Ovary (tissue), 7 donors: ENCODE measurements at regions not wholly inside any gene's neighbourhood (a gene's known extent, or its start where the extent isn't known, plus 50 kb on each side); places are given as distances from the start of the nearest gene placed in this dataset.
A peak's percentile ranks its signal among the peaks of the same experiment; 100 is the strongest.

ENCODE experiments used
- DNase-seq, 5 donors: peaks; one replicate each; pipeline ENCODE4 v3.0.0-alpha.2; 2019 to 2020
- H3K27ac ChIP-seq, 2 donors: fragments of 200-600 bp; one replicate each; pipeline versions ENCODE4 v1.5.1 to v1.8.0; 2019 to 2022
- H3K27me3 ChIP-seq: fragments of 200-600 bp; one replicate; pipeline ENCODE4 v1.8.0; 2022
- H3K36me3 ChIP-seq: fragments of 200-600 bp; sonication (generic); one replicate; pipeline ENCODE4 v1.5.1; 2019
- H3K4me1 ChIP-seq: one replicate; pipeline ENCODE4 v1.8.1; 2013; ENCODE audit warnings: mild to moderate bottlenecking, moderate library complexity; ENCODE audit not compliant: insufficient read depth
- H3K4me3 ChIP-seq: fragments of 200-600 bp; sonication (generic); one replicate; pipeline ENCODE4 v1.5.1; 2017
- H3K9me3 ChIP-seq, 2 donors: fragments of 200-600 bp in 1 of 2; sonication (generic) in 1 of 2; one replicate each; pipeline versions ENCODE4 v1.5.1 to v1.8.1; 2013 to 2019; ENCODE audit warnings: mild to moderate bottlenecking in 1 of 2, moderate library complexity in 1 of 2
- EP300 ChIP-seq: sonication (generic); formaldehyde crosslinking; IDR thresholded peaks from one replicate; pipeline ENCODE4 v1.6.1; 2017; ENCODE audit warnings: antibody characterized with exemption
- POLR2A ChIP-seq: fragments of 450-650 bp; IDR thresholded peaks from one replicate; pipeline ENCODE4 v1.6.1; 2017; ENCODE audit warnings: antibody characterized with exemption, mild to moderate bottlenecking, moderate library complexity
- whole genome bisulfite sequencing, 3 donors: extraction: QIAGEN DNeasy Blood & Tissue Kit in 1 of 3; methylation state at CpG; one replicate each; pipeline versions ENCODE4 v1.1.5 to v1.1.7; 2013 to 2017; 5-methylcytosine and 5-hydroxymethylcytosine counted together
- intact Hi-C, 4 donors: fragments of 100-400 bp; cut with DNase I; formaldehyde crosslinking; loops; one replicate each; pipeline versions ENCODE4 v1.11.0 to v1.15.1; 2022 to 2023
- TF ChIP-seq, protein P1 (sequence below), 3 donors: fragments of 450-650 bp in 2 of 3; fragments of 200-600 bp in 1 of 3; IDR thresholded peaks; one replicate each; pipeline versions ENCODE4 v1.5.1 to v1.8.0; 2016 to 2022; ENCODE audit warnings: antibody characterized with exemption in 3 of 3, mild to moderate bottlenecking in 1 of 3
- donor health status: DM: no; HTN: no; CAD: no; lungs with moderate emphysema.
- donor health status: DM: no; HTN: no; CAD: no.
- donor health status: Bipolar disorder and iron deficiency.
- donor health status: DM: no; HTN: no; CAD: no.
- donor health status: DM: yes; HTN: yes; CAD: no.

DNA sequence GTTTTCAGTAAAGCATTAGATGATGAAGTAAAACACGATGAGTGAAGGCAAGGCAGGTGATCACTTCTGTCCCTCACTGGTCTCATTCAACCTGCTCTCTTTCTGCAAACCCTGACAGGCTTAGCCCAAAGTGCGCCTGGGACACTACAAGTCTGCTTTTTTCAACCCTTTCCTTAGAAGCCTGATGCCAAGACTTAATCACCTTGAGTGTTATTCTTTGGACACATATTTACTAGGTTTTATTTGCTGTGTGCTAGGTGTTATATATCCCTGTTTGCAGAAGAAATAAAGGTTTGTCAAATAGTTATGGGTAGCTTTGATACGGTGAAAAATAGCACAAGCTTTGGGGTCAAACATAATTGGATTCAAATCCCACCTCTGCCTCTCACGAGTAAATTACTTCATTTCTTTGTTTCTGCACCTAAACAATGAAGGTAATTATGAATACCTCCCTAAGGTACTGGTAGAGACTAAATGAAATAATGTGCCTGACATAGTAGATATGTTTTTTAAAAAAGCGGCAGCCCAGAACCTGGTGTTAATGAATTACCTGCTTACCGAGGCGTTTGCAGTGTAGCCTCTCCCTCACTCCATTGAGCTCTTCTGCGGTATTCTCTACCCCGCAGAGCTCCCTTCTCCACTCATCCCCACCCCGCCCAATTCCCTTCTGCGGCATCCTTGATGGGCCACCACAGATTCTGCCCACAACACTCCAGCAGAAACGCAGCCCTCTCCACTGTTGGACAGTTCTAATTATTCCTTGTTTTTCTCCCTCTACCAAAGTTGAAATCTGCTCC is 269.0 kb upstream of the TPM1 start:
- no peak overlapping the region for H3K4me3 ChIP-seq
- no peaks in the 10 kb centered on the region for H3K36me3 ChIP-seq
- H3K27ac ChIP-seq = no peak overlapping the region

DNA sequence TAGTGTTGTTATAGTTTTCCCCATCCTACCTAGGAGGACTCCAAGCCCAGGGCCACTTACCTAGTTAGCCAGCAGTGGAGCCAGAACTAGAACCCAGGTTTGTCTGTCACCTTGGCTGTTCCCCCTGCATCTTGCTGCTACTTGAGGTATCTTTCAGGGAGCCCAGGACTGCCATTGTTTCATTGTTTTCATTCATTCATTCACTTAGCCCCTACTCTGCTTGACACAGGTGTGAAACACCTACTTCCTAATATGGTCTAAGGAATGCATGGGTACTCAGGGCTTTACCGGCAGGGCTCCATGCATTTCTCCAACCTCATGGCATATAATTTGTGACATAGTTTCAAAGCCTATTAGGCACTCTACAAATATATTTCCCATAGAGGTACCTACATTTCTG is 266.6 kb upstream of the TPM1 start:
- no peak overlapping the region for H3K4me3 ChIP-seq
- peaks cover 8% of the 10 kb centered on the region for H3K4me1 ChIP-seq
- no peak for DNase-seq
- H3K27ac ChIP-seq = no peak overlapping the region
- no peaks in the 10 kb centered on the region for H3K36me3 ChIP-seq
- TF ChIP-seq EP300 (no peak), POLR2A (no peak)
- TF ChIP-seq, protein P1, sequence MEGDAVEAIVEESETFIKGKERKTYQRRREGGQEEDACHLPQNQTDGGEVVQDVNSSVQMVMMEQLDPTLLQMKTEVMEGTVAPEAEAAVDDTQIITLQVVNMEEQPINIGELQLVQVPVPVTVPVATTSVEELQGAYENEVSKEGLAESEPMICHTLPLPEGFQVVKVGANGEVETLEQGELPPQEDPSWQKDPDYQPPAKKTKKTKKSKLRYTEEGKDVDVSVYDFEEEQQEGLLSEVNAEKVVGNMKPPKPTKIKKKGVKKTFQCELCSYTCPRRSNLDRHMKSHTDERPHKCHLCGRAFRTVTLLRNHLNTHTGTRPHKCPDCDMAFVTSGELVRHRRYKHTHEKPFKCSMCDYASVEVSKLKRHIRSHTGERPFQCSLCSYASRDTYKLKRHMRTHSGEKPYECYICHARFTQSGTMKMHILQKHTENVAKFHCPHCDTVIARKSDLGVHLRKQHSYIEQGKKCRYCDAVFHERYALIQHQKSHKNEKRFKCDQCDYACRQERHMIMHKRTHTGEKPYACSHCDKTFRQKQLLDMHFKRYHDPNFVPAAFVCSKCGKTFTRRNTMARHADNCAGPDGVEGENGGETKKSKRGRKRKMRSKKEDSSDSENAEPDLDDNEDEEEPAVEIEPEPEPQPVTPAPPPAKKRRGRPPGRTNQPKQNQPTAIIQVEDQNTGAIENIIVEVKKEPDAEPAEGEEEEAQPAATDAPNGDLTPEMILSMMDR (IDR thresholded peaks at IDR 0.05) = no peak
- intact Hi-C loops = no loop called here
- H3K27me3 ChIP-seq = no peaks in the 10 kb centered on the region
- WGBS, 3 donors = 80 to 87% (median 82%) methylated on average over 1 of the region's 1 CpG
- no peaks in the 10 kb centered on the region for H3K9me3 ChIP-seq

More for the DNA sequence above, 269.0 kb upstream of the TPM1 start:
- TF ChIP-seq, protein P1 (IDR thresholded peaks at IDR 0.05) = no peak
- TF ChIP-seq POLR2A = no peak
- no peak for TF ChIP-seq EP300
- no peak for DNase-seq
- WGBS, 3 donors = 93 to 95% (median 95%) methylated on average over 12 of the region's 12 CpGs
- no peaks in the 10 kb centered on the region for H3K9me3 ChIP-seq
- intact Hi-C loops = no loop called here
- no peaks in the 10 kb centered on the region for H3K27me3 ChIP-seq
- H3K4me1 ChIP-seq = no peaks in the 10 kb centered on the region

DNA sequence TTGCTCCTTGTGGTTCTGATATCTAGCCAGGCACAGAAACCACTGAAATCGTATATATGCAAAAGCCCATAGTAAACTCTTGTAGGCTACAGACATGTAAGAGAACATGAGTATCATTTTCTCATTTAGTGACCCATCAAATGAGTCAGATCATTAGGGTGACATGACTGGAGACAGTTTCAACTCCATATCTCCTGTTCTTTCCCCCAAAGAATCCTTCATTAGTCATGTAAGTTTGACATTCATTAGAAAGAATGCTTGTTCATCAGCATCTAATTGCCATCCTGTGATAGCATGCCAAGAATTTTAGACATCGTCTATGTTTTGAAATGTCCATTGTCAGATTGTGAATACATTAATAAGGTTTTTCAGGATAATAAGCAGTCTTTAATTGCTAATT is 264.9 kb upstream of the TPM1 start:
- no peaks in the 10 kb centered on the region for H3K27me3 ChIP-seq
- WGBS, 3 donors = 58 to 78% (median 76%) methylated on average over 2 of the region's 2 CpGs
- H3K36me3 ChIP-seq = no peaks in the 10 kb centered on the region
- intact Hi-C loops = no loop called here
- peaks cover 11% of the 10 kb centered on the region for H3K4me1 ChIP-seq
- H3K27ac ChIP-seq = no peak overlapping the region
- no peak for TF ChIP-seq POLR2A
- TF ChIP-seq, protein P1 (IDR thresholded peaks at IDR 0.05) = no peak
- TF ChIP-seq EP300 = no peak
- DNase-seq = no peak
- no peak overlapping the region for H3K4me3 ChIP-seq
- H3K9me3 ChIP-seq = no peaks in the 10 kb centered on the region

DNA sequence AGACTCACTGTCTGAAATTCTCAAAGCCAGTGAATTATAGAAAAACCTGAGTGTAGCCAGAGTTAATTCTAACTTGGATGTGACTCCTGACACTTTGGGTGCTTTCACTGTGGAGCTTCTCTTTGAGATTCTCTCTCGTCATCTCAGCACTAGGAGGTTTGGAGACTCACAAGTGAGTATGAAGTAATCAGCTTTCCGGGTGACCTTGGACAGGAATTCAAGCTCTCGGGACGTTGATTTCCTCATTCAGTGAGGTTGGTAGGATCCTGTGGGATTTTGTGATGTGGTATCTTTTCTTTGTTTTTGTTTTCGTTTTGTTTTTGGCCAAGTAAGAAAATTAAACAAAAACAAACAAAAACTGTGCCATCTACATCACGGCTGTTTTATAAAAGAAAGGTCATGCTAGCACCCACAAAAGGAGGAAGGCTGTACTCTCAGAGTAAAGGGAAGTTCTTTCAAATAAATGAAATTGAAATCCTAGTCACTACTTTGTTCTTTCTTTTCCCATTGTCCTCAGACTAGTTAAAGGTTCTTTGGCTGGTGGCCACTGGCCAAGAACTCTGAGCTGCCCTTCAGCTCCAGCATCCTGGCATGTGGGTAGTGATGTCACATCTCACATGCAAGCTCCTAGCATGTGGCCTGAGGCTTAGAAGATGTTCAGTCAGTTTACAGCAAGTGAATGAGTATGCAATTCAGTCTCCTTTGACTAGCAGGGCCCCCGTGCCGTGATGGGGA is 263.3 kb upstream of the TPM1 start:
- peaks cover 11% of the 10 kb centered on the region for H3K4me1 ChIP-seq
- no peaks in the 10 kb centered on the region for H3K36me3 ChIP-seq
- H3K27me3 ChIP-seq = no peaks in the 10 kb centered on the region
- no peaks in the 10 kb centered on the region for H3K9me3 ChIP-seq
- 21 to 27% (median 24%) methylated on average over 8 of the region's 8 CpGs for WGBS, 3 donors
- no peak overlapping the region for H3K4me3 ChIP-seq
- no peak for TF ChIP-seq POLR2A
- peak; percentile 57 to 66 (median 61) for DNase-seq
- H3K27ac ChIP-seq = peak overlapping the region in 1 of 2 donors; percentile 58
- intact Hi-C loops = no loop called here

DNA sequence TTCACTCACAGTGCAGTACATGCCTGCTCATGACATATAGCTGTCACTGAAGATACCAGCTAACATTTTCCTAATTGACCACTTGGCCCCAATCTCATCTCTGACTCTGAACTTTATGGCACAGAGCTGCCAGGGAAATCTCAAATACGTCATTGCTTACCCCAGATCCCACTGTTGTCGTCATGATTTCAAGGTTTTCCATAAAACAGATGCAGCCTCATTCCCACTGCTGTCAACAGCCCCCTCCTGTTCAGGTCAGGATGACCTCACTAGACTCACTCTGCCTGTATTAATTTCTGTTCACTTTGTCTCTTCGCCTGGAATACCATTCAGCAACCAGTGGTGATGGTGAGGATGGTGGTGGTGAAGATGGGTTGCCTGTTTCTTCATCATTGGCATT is 262.6 kb upstream of the TPM1 start:
- TF ChIP-seq EP300 = no peak
- TF ChIP-seq POLR2A = no peak
- TF ChIP-seq, protein P1 (IDR thresholded peaks at IDR 0.05) = no peak
- Histone ChIP-seq H3K9me3 (no peaks in the 10 kb centered on the region), H3K27me3 (no peaks in the 10 kb centered on the region), H3K4me1 (peaks cover 11% of the 10 kb centered on the region), H3K27ac (peak overlapping the region in 1 of 2 donors; percentile 58), H3K36me3 (no peaks in the 10 kb centered on the region), H3K4me3 (no peak overlapping the region)
- no peak for DNase-seq
- intact Hi-C loops = loop anchor here in 3 of 4 donors (2.0 to 10.0 kb wide), 4 partner anchors 262 to 315 kb away; partner anchors contain the start of gene TPM1 (in 1 of the 3)
- WGBS, 3 donors = 36 to 41% (median 39%) methylated on average over 3 of the region's 3 CpGs
